Adrenal gland (tissue), 5 donors: ENCODE measurements at regions not wholly inside any gene's neighbourhood (a gene's known extent, or its start where the extent isn't known, plus 50 kb on each side); places are given as distances from the start of the nearest gene placed in this dataset.

Source experiments
- POLR2A ChIP-seq, 2 donors: fragments of 450-650 bp; IDR thresholded peaks; one replicate each; pipeline ENCODE4 v1.6.1; 2017; ENCODE audit warnings: antibody characterized with exemption in 2 of 2, mild to moderate bottlenecking in 2 of 2, moderate library complexity in 1 of 2
- TF ChIP-seq, protein P1 (sequence below), 6 experiments: fragments of 450-650 bp in 4 of 6; fragments of 200-600 bp in 2 of 6; sonication (generic) in 1 of 6; IDR thresholded peaks; 1 replicate in 5 of 6; 2 replicates in 1 of 6; pipeline versions ENCODE4 v1.5.1 to v1.8.0; 2016 to 2021; ENCODE audit warnings: antibody characterized with exemption in 6 of 6, mild to moderate bottlenecking in 2 of 6, moderate library complexity in 1 of 6
- donor health status: DM: no; HTN: no; CAD: no.

DNA sequence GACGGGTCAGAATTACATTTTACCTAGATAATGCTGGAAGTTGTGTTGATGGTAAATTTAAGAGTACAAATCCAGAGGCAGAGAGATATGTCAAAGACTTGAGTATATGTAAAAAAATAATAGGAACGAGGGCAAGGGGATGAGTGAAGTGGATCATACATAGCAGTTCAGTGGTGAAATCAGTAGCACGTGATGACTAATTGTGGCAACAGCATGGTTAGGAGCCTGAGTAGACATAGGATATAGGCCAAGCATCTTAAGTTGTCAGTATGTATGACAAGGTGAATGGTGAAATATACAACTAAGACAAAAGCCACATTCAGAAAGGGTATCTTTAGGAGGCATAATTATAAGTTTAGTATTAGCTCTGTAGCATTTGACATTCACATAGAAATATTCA lies 826.5 kb upstream of the PIK3C3 start:
- TF ChIP-seq, protein P1, sequence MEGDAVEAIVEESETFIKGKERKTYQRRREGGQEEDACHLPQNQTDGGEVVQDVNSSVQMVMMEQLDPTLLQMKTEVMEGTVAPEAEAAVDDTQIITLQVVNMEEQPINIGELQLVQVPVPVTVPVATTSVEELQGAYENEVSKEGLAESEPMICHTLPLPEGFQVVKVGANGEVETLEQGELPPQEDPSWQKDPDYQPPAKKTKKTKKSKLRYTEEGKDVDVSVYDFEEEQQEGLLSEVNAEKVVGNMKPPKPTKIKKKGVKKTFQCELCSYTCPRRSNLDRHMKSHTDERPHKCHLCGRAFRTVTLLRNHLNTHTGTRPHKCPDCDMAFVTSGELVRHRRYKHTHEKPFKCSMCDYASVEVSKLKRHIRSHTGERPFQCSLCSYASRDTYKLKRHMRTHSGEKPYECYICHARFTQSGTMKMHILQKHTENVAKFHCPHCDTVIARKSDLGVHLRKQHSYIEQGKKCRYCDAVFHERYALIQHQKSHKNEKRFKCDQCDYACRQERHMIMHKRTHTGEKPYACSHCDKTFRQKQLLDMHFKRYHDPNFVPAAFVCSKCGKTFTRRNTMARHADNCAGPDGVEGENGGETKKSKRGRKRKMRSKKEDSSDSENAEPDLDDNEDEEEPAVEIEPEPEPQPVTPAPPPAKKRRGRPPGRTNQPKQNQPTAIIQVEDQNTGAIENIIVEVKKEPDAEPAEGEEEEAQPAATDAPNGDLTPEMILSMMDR (IDR thresholded peaks at IDR 0.05) = no peak
- TF ChIP-seq POLR2A (IDR thresholded peaks at IDR 0.05) = no peak
